T-helper 17 cell (primary cell): ENCODE measurements at regions not wholly inside any gene's neighbourhood (a gene's known extent, or its start where the extent isn't known, plus 50 kb on each side); places are given as distances from the start of the nearest gene placed in this dataset.

Source experiments
- ATAC-seq: fragments of 150-1000 bp; cut with Tn5 transposase; 2 replicates; pipeline ENCODE4 v1.10.0; 2021; ENCODE audit warnings: mild to moderate bottlenecking, moderate library complexity
- DNase-seq, 3 donors: peaks; one replicate each; pipeline versions ENCODE4 v3.0.0 to v3.0.0-alpha.2; 2020 to 2021
- H3K9me3 ChIP-seq: one replicate; pipeline ENCODE4 v1.7.0; 2013; ENCODE audit warnings: low read length, mild to moderate bottlenecking; ENCODE audit not compliant: control insufficient read depth, poor library complexity, severe bottlenecking
- H3K27ac Mint-ChIP-seq: one replicate; pipeline ENCODE4 v1.8.0; 2022; ENCODE audit warnings: mild to moderate bottlenecking, moderate library complexity, mixed read lengths
- H3K27me3 Mint-ChIP-seq: one replicate; pipeline ENCODE4 v1.8.0; 2022; ENCODE audit warnings: mixed read lengths
- H3K36me3 Mint-ChIP-seq: one replicate; pipeline ENCODE4 v1.8.0; 2022; ENCODE audit warnings: low read depth, mixed read lengths
- H3K4me1 Mint-ChIP-seq: one replicate; pipeline ENCODE4 v1.8.0; 2022; ENCODE audit warnings: mild to moderate bottlenecking, mixed read lengths
- H3K4me3 Mint-ChIP-seq: one replicate; pipeline ENCODE4 v1.8.0; 2022; ENCODE audit warnings: mild to moderate bottlenecking, moderate library complexity, mixed read lengths

- no peak overlapping the region for H3K4me3 Mint-ChIP-seq
- DNase-seq: no peak
- no peak for ATAC-seq
- H3K36me3 Mint-ChIP-seq: peaks cover 16% of the 10 kb centered on the region
- H3K27me3 Mint-ChIP-seq: no peaks in the 10 kb centered on the region
- H3K9me3 ChIP-seq: no peaks in the 10 kb centered on the region
- peak overlapping the region; percentile 41 for H3K27ac Mint-ChIP-seq
- H3K4me1 Mint-ChIP-seq: peaks cover 42% of the 10 kb centered on the region
Measured at GRCh38 chr14:95466506-95466905, 49.9 kb downstream of the SYNE3 start.

GRCh38 chr14:95465936-95466335 is 50.5 kb downstream of the SYNE3 start:
- H3K4me1 Mint-ChIP-seq: peaks cover 41% of the 10 kb centered on the region
- H3K27me3 Mint-ChIP-seq: no peaks in the 10 kb centered on the region
- H3K9me3 ChIP-seq: no peaks in the 10 kb centered on the region
- H3K27ac Mint-ChIP-seq: peak overlapping the region; percentile 74
- ATAC-seq (no peak), DNase-seq (no peak)
- peaks cover 16% of the 10 kb centered on the region for H3K36me3 Mint-ChIP-seq
- no peak overlapping the region for H3K4me3 Mint-ChIP-seq

- Mint-ChIP-seq H3K36me3 (peaks cover 20% of the 10 kb centered on the region), H3K4me3 (peak overlapping the region; percentile 7), H3K27me3 (no peaks in the 10 kb centered on the region), H3K27ac (peak overlapping the region; percentile 74), H3K4me1 (peaks cover 43% of the 10 kb centered on the region)
- ATAC-seq (no peak), DNase-seq (no peak)
- H3K9me3 ChIP-seq: no peaks in the 10 kb centered on the region
Measured at GRCh38 chr14:95465358-95465757, 51.1 kb downstream of the SYNE3 start.

GRCh38 chr14:95464514-95464913 is 51.9 kb downstream of the SYNE3 start:
- no peaks in the 10 kb centered on the region for H3K9me3 ChIP-seq
- no peak for DNase-seq
- H3K27ac Mint-ChIP-seq: peak overlapping the region; percentile 74
- H3K27me3 Mint-ChIP-seq: no peaks in the 10 kb centered on the region
- ATAC-seq: peak; percentile 16
- H3K4me3 Mint-ChIP-seq: peak overlapping the region; percentile 67
- H3K4me1 Mint-ChIP-seq: peaks cover 41% of the 10 kb centered on the region
- peaks cover 18% of the 10 kb centered on the region for H3K36me3 Mint-ChIP-seq

- no peaks in the 10 kb centered on the region for H3K27me3 Mint-ChIP-seq
- H3K4me3 Mint-ChIP-seq: peak overlapping the region; percentile 75
- peaks cover 41% of the 10 kb centered on the region for H3K4me1 Mint-ChIP-seq
- peak overlapping the region; percentile 74 for H3K27ac Mint-ChIP-seq
- ATAC-seq (peak; percentile 15), DNase-seq (no peak)
- peaks cover 18% of the 10 kb centered on the region for H3K36me3 Mint-ChIP-seq
- H3K9me3 ChIP-seq: no peaks in the 10 kb centered on the region
Measured at GRCh38 chr14:95464103-95464502, 52.3 kb downstream of the SYNE3 start.

- no peaks in the 10 kb centered on the region for H3K9me3 ChIP-seq
- Mint-ChIP-seq H3K4me3 (peak overlapping the region; percentile 75), H3K4me1 (peaks cover 41% of the 10 kb centered on the region), H3K27me3 (no peaks in the 10 kb centered on the region), H3K27ac (peak overlapping the region; percentile 74), H3K36me3 (peaks cover 14% of the 10 kb centered on the region)
- ATAC-seq: peak; percentile 84
- peak in 2 of 3 donors; percentile 23 to 25 for DNase-seq
Measured at GRCh38 chr14:95463171-95463901, 53.1 kb downstream of the SYNE3 start.

- Mint-ChIP-seq H3K27ac (peak overlapping the region; percentile 74), H3K27me3 (no peaks in the 10 kb centered on the region), H3K4me1 (peaks cover 41% of the 10 kb centered on the region), H3K4me3 (no peak overlapping the region), H3K36me3 (peaks cover 14% of the 10 kb centered on the region)
- H3K9me3 ChIP-seq: no peaks in the 10 kb centered on the region
- DNase-seq (no peak), ATAC-seq (no peak)
Measured at GRCh38 chr14:95462491-95462890, 54.0 kb downstream of the SYNE3 start.

GRCh38 chr14:95460647-95461478 is 55.6 kb downstream of the SYNE3 start:
- H3K9me3 ChIP-seq: no peaks in the 10 kb centered on the region
- DNase-seq (no peak), ATAC-seq (no peak)
- Mint-ChIP-seq H3K4me1 (peaks cover 41% of the 10 kb centered on the region), H3K36me3 (peaks cover 14% of the 10 kb centered on the region), H3K27me3 (no peaks in the 10 kb centered on the region), H3K27ac (peak overlapping the region; percentile 74), H3K4me3 (no peak overlapping the region)

- DNase-seq: no peak
- no peak for ATAC-seq
- Mint-ChIP-seq H3K27me3 (no peaks in the 10 kb centered on the region), H3K4me1 (peaks cover 23% of the 10 kb centered on the region), H3K4me3 (no peak overlapping the region), H3K27ac (peak overlapping the region; percentile 70), H3K36me3 (peaks cover 4% of the 10 kb centered on the region)
- no peaks in the 10 kb centered on the region for H3K9me3 ChIP-seq
Measured at GRCh38 chr14:95458906-95459305, 57.5 kb downstream of the SYNE3 start.

- no peaks in the 10 kb centered on the region for H3K9me3 ChIP-seq
- peaks cover 4% of the 10 kb centered on the region for H3K36me3 Mint-ChIP-seq
- H3K27ac Mint-ChIP-seq: peak overlapping the region; percentile 70
- no peak for DNase-seq
- ATAC-seq: no peak
- H3K4me1 Mint-ChIP-seq: peaks cover 18% of the 10 kb centered on the region
- no peak overlapping the region for H3K4me3 Mint-ChIP-seq
- no peaks in the 10 kb centered on the region for H3K27me3 Mint-ChIP-seq
Measured at GRCh38 chr14:95458459-95458858, 58.0 kb downstream of the SYNE3 start.

- DNase-seq: no peak
- H3K36me3 Mint-ChIP-seq: peaks cover 4% of the 10 kb centered on the region
- no peaks in the 10 kb centered on the region for H3K27me3 Mint-ChIP-seq
- ATAC-seq: no peak
- H3K4me1 Mint-ChIP-seq: peaks cover 2% of the 10 kb centered on the region
- H3K9me3 ChIP-seq: no peaks in the 10 kb centered on the region
- peak overlapping the region; percentile 70 for H3K27ac Mint-ChIP-seq
- H3K4me3 Mint-ChIP-seq: no peak overlapping the region
Measured at GRCh38 chr14:95456281-95456680, 60.2 kb downstream of the SYNE3 start.

- ATAC-seq (no peak), DNase-seq (no peak)
- H3K9me3 ChIP-seq: no peaks in the 10 kb centered on the region
- H3K4me3 Mint-ChIP-seq: no peak overlapping the region
- H3K27me3 Mint-ChIP-seq: no peaks in the 10 kb centered on the region
- H3K4me1 Mint-ChIP-seq: no peaks in the 10 kb centered on the region
- H3K27ac Mint-ChIP-seq: peak overlapping the region; percentile 21
- peaks cover 2% of the 10 kb centered on the region for H3K36me3 Mint-ChIP-seq
Measured at GRCh38 chr14:95455246-95455645, 61.2 kb downstream of the SYNE3 start.

GRCh38 chr14:95453713-95453980 is 62.8 kb downstream of the SYNE3 start:
- ATAC-seq (no peak), DNase-seq (no peak)
- Mint-ChIP-seq H3K27ac (no peak overlapping the region), H3K4me1 (peaks cover 3% of the 10 kb centered on the region), H3K4me3 (no peak overlapping the region), H3K27me3 (no peaks in the 10 kb centered on the region), H3K36me3 (peaks cover 5% of the 10 kb centered on the region)
- H3K9me3 ChIP-seq: no peaks in the 10 kb centered on the region
